OCI-LY3 (cell line): ENCODE measurements at regions not wholly inside any gene's neighbourhood (a gene's known extent, or its start where the extent isn't known, plus 50 kb on each side); places are given as distances from the start of the nearest gene placed in this dataset.

Source experiments
- H2AFZ ChIP-seq: fragments of 200-600, 300-600 bp; shearing (Covaris generic); 2 replicates; pipeline ENCODE4 v1.6.0; 2014; ENCODE audit warnings: antibody characterized with exemption, low read depth, low read length
- H3K27ac ChIP-seq: fragments of 200-600, 300-600 bp; sonication (generic); 2 replicates; pipeline ENCODE4 v1.5.1; 2014; ENCODE audit warnings: mild to moderate bottlenecking, low read length, moderate library complexity, mixed read lengths
- H3K27me3 ChIP-seq: fragments of 200-600, 300-600 bp; sonication (generic); 2 replicates; pipeline ENCODE4 v1.6.1; 2014; ENCODE audit warnings: low read depth, low read length, mixed read lengths
- H3K36me3 ChIP-seq: fragments of 200-600, 300-600 bp; sonication (generic); replicated peaks from 2 replicates; pipeline ENCODE3; 2014; ENCODE audit warnings: low read depth, low read length, mixed read lengths
- H3K4me1 ChIP-seq: fragments of 300-600, 200-600 bp; sonication (generic); 2 replicates; pipeline ENCODE4 v1.6.1; 2014; ENCODE audit warnings: low read length, mixed read lengths
- H3K4me2 ChIP-seq: fragments of 200-600, 300-600 bp; sonication (generic); 2 replicates; pipeline ENCODE4 v1.6.1; 2014; ENCODE audit warnings: low read length, mixed read lengths
- H3K4me3 ChIP-seq: fragments of 300-600, 200-600 bp; sonication (generic); 2 replicates; pipeline ENCODE4 v1.5.1; 2014; ENCODE audit warnings: antibody characterized with exemption, mild to moderate bottlenecking, low read length, moderate library complexity
- H3K79me2 ChIP-seq: fragments of 300-600, 200-600 bp; shearing (Covaris generic); 2 replicates; pipeline ENCODE4 v1.6.1; 2014; ENCODE audit warnings: mild to moderate bottlenecking, low read length, mixed read lengths
- H3K9ac ChIP-seq: fragments of 300-600, 200-600 bp; shearing (Covaris generic); 2 replicates; pipeline ENCODE4 v1.6.0; 2014; ENCODE audit warnings: mild to moderate bottlenecking, low read length, moderate library complexity
- H3K9me3 ChIP-seq: fragments of 200-600, 300-600 bp; shearing (Covaris generic); 2 replicates; pipeline ENCODE4 v1.6.1; 2014; ENCODE audit warnings: low read length, mixed read lengths; ENCODE audit not compliant: insufficient read depth
- H4K20me1 ChIP-seq: fragments of 200-600, 300-600 bp; sonication (generic); 2 replicates; pipeline ENCODE4 v1.6.1; 2016; ENCODE audit warnings: low read length, mixed read lengths; ENCODE audit not compliant: insufficient read depth
- EZH2phosphoT487 ChIP-seq: fragments of 200-600 bp; shearing (Covaris generic); IDR thresholded peaks from 2 replicates; pipeline ENCODE4 v1.6.1; 2018; ENCODE audit warnings: antibody characterized with exemption, mixed run types, low read depth
- TF ChIP-seq, protein P1 (sequence below): fragments of 200-600, 300-600 bp; sonication (generic); IDR thresholded peaks from 2 replicates; pipeline ENCODE4 v1.5.1; 2014; ENCODE audit warnings: antibody characterized with exemption, low read length, low read depth

DNA sequence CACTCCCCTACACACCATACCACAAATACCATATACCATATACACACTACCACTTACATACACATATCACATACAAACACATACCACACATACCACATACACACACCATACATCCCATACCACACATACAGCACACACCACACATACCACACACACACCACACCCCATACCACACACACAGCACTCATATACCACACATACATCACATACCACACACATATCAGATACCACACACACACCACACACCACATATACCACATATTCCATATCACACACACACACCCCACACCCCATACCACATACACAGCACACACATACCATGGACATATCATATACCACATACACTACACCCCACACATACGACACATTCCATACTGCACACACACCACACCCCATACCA, 276.6 kb downstream of the GADD45G start:
- TF ChIP-seq EZH2phosphoT487, result no peak
- TF ChIP-seq, protein P1, sequence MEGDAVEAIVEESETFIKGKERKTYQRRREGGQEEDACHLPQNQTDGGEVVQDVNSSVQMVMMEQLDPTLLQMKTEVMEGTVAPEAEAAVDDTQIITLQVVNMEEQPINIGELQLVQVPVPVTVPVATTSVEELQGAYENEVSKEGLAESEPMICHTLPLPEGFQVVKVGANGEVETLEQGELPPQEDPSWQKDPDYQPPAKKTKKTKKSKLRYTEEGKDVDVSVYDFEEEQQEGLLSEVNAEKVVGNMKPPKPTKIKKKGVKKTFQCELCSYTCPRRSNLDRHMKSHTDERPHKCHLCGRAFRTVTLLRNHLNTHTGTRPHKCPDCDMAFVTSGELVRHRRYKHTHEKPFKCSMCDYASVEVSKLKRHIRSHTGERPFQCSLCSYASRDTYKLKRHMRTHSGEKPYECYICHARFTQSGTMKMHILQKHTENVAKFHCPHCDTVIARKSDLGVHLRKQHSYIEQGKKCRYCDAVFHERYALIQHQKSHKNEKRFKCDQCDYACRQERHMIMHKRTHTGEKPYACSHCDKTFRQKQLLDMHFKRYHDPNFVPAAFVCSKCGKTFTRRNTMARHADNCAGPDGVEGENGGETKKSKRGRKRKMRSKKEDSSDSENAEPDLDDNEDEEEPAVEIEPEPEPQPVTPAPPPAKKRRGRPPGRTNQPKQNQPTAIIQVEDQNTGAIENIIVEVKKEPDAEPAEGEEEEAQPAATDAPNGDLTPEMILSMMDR, result no peak
- Histone ChIP-seq H3K9ac (no peak overlapping the region), H3K27me3 (no peaks in the 10 kb centered on the region)

DNA sequence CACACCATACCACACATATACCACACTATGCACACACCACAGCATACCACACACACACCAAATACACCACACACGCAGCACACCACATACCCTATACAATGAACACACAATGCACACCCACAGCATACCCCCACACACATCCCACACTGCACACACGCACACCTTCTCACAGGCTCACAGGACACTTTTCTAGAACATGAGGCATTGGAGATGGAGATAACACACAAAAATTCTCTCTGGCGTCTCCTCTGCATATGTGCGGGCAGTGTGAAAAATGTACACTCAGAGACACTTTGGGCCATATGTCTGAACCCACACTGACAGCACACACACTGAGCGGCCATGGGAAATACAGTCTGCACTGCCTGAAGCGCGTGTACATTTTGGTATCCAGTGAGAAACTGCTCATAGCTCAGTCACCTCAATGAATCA, 278.1 kb downstream of the GADD45G start:
- H3K9ac ChIP-seq, result no peak overlapping the region
- no peaks in the 10 kb centered on the region for H3K79me2 ChIP-seq
- H3K4me3 ChIP-seq, result no peak overlapping the region
- H3K36me3 ChIP-seq, result no peaks in the 10 kb centered on the region
- no peaks in the 10 kb centered on the region for H3K9me3 ChIP-seq
- H3K27ac ChIP-seq, result no peak overlapping the region
- TF ChIP-seq EZH2phosphoT487, result no peak
- TF ChIP-seq, protein P1, result no peak
- H4K20me1 ChIP-seq, result no peaks in the 10 kb centered on the region
- H3K27me3 ChIP-seq, result no peaks in the 10 kb centered on the region
- no peaks in the 10 kb centered on the region for H3K4me1 ChIP-seq
- no peak overlapping the region for H2AFZ ChIP-seq
- no peak overlapping the region for H3K4me2 ChIP-seq

More for the DNA sequence above, 276.6 kb downstream of the GADD45G start:
- no peak overlapping the region for H3K4me3 ChIP-seq
- H3K36me3 ChIP-seq, result no peaks in the 10 kb centered on the region
- H3K4me2 ChIP-seq, result no peak overlapping the region
- H3K4me1 ChIP-seq, result no peaks in the 10 kb centered on the region
- no peak overlapping the region for H3K27ac ChIP-seq
- no peaks in the 10 kb centered on the region for H3K79me2 ChIP-seq
- no peak overlapping the region for H2AFZ ChIP-seq
- no peaks in the 10 kb centered on the region for H4K20me1 ChIP-seq
- no peaks in the 10 kb centered on the region for H3K9me3 ChIP-seq

DNA sequence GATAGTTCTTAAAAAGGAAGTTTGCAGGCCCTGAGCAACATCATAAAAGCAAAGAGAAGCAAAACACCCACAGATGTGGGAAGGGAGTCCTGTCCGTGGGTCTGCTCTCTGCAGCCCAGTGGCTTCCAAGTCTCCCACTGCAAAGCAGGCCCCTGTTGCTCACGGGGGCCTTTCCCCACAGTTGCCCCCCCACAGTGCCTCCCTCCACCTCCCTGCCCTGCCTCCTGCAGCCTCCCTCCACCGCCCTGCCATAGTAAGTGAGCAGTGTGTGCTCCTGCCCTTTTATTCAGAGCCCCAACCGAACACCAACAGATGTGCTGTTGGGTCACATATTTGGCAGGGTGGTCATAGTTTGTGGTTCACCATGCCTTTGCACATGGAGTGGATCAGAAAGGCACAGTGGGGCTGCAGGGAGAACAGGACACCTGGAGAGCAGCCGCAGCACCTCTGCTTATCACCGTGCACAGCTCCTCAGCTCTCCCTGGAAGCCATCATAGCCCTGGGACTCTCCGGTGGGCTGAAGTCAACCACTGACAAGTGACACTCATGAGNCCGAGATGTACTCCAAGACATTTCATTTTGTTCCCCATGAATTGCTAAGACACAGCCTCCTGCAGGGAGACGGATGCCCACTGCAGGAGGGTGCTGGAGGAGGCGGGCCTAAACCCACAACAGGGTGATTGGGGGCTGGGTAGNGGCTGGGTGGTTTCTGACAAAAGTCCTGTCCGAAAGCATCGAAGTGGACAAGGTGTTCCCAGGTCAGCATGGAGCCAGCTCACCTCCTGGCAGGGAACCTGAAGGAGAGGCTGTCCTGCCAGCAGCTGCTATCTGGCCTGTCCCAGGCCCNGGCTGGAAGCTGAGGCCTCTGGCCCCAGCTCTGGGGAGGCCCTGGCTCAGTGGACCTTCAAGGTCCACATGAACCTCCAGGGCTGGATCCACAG, 278.9 kb downstream of the GADD45G start:
- no peak overlapping the region for H3K27ac ChIP-seq
- H3K9me3 ChIP-seq, result no peaks in the 10 kb centered on the region
- H4K20me1 ChIP-seq, result no peaks in the 10 kb centered on the region
- no peak overlapping the region for H2AFZ ChIP-seq
- H3K4me3 ChIP-seq, result no peak overlapping the region
- no peaks in the 10 kb centered on the region for H3K4me1 ChIP-seq
- no peaks in the 10 kb centered on the region for H3K79me2 ChIP-seq
- no peaks in the 10 kb centered on the region for H3K27me3 ChIP-seq
- no peak overlapping the region for H3K9ac ChIP-seq
- H3K36me3 ChIP-seq, result no peaks in the 10 kb centered on the region
- H3K4me2 ChIP-seq, result no peak overlapping the region
- TF ChIP-seq EZH2phosphoT487, result no peak
- TF ChIP-seq, protein P1, result no peak

DNA sequence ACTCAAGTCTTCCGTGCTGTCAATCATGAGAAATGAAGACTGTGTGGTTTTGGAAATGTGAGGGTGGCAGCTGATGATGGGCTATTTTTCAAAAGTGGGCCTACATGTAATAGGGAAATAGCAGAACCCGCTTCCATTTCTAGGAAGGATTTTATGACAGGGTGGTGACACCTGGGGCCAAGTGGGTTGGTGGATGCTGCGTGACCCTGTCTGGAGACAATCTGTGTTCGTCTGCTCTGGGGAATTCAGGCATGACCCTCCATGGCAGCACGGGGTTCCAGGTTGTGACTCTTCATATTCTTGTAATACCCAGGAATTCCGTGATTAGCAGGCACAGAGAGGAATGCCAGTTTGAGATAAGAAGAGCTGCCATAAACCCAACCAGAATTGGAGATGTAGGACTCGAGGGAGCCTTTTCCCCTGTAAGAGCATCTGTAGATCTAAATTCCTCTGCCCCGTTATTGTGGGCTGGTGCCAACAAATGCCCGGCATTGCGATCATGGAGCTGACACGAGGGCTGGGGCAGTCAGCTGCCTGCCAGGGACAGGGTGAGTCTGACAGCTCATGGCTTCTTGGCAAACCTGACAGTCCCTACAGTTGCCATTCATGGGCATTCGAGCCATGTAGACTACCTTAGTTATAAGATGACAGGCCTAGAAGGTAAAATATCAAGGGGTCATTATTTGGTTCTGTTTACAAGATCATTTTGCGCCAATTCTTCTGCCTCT, 279.7 kb downstream of the GADD45G start:
- TF ChIP-seq, protein P1, result no peak
- no peak for TF ChIP-seq EZH2phosphoT487
- H3K27ac ChIP-seq, result no peak overlapping the region
- no peaks in the 10 kb centered on the region for H3K36me3 ChIP-seq
- no peaks in the 10 kb centered on the region for H3K4me1 ChIP-seq
- H3K4me3 ChIP-seq, result no peak overlapping the region
- no peaks in the 10 kb centered on the region for H3K79me2 ChIP-seq
- no peaks in the 10 kb centered on the region for H3K27me3 ChIP-seq
- H4K20me1 ChIP-seq, result no peaks in the 10 kb centered on the region
- H3K9me3 ChIP-seq, result no peaks in the 10 kb centered on the region
- H3K9ac ChIP-seq, result no peak overlapping the region
- no peak overlapping the region for H3K4me2 ChIP-seq
- H2AFZ ChIP-seq, result no peak overlapping the region
